Right atrium auricular region (tissue), 2 donors: ENCODE measurements at regions not wholly inside any gene's neighbourhood (a gene's known extent, or its start where the extent isn't known, plus 50 kb on each side); places are given as distances from the start of the nearest gene placed in this dataset.

Source experiments
- DNase-seq: peaks from one replicate; pipeline ENCODE4 v3.0.0-alpha.2; 2019; ENCODE audit warnings: low spot score
- H3K27ac ChIP-seq, 2 donors: fragments of 200-600 bp; sonication (generic); 1 replicate in 1 of 2; 2 replicates in 1 of 2; pipeline ENCODE4 v1.5.1; 2016 to 2019
- H3K27me3 ChIP-seq, 2 donors: fragments of 200-600 bp; sonication (generic); one replicate each; pipeline versions ENCODE4 v1.5.1 to v1.6.0; 2017 to 2019
- H3K36me3 ChIP-seq: fragments of 200-600 bp; sonication (generic); one replicate; pipeline ENCODE4 v1.5.1; 2016
- H3K4me1 ChIP-seq, 2 donors: fragments of 200-600 bp; sonication (generic); one replicate each; pipeline versions ENCODE4 v1.5.1 to v1.6.0; 2017 to 2019
- H3K4me3 ChIP-seq, 2 donors: fragments of 200-600 bp; sonication (generic); 1 replicate in 1 of 2; 2 replicates in 1 of 2; pipeline ENCODE4 v1.5.1; 2017 to 2019; ENCODE audit warnings: mild to moderate bottlenecking in 1 of 2, moderate library complexity in 1 of 2
- H3K9me3 ChIP-seq, 2 donors: fragments of 200-600 bp; sonication (generic); one replicate each; pipeline ENCODE4 v1.5.1; 2019
- CTCF ChIP-seq, 2 donors: fragments of 200-600 bp; sonication (generic); IDR thresholded peaks; one replicate each; pipeline ENCODE4 v1.5.1; 2019; ENCODE audit warnings: antibody characterized with exemption in 2 of 2

DNA sequence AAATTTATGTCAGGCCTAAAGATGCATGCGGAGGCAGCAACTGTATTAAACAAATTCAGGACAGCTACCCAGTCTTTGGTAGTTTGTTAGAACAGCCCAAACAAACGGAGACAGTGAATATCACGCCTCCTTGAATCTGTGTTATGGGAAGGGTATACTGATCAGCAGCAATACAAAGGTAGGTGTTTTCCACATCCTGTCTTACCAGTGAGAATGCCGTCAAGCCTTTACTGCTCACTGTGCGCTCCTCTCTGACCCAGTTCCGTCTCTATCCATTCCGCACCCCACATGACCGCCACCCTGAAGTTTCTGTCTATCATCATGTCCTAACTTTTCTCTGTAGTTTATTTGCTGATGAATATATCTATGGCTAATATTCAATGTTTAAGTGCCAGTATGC, 473.3 kb downstream of the LPIN1 start:
- Histone ChIP-seq H3K9me3 (peaks cover 0 to 13% of the 10 kb centered on the region in 2 donors), H3K4me3 (no peak overlapping the region), H3K27ac (no peak overlapping the region), H3K4me1 (no peaks in the 10 kb centered on the region), H3K36me3 (no peaks in the 10 kb centered on the region), H3K27me3 (no peaks in the 10 kb centered on the region)
- TF ChIP-seq CTCF (IDR thresholded peaks at IDR 0.05) = no peak
- DNase-seq = no peak

GRCh38 chr2:12221584-12221983, 475.2 kb downstream of the LPIN1 start:
- no peak for DNase-seq
- Histone ChIP-seq H3K27me3 (no peaks in the 10 kb centered on the region), H3K9me3 (peaks cover 0 to 13% of the 10 kb centered on the region in 2 donors), H3K27ac (no peak overlapping the region), H3K36me3 (no peaks in the 10 kb centered on the region), H3K4me1 (no peaks in the 10 kb centered on the region), H3K4me3 (no peak overlapping the region)
- no peak for TF ChIP-seq CTCF (IDR thresholded peaks at IDR 0.05)

DNA sequence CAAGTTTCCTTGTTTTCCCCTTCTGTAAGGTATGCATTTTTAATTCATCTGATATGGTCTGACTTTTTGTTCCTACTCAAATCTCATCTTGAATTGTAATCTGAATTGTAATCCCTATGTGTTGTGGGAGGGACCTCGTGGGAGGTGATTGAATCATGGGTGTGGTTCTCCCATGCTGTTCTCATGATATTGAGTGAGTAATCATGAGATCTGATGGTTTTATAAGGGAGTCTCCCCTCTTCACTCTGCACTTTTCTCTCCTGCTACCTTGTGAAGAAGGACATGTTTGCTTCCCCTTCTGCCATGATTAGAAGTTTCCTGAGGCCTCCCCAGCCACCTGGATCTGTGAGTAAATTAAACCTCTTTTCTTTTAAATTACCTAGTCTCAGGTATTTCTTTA, 476.1 kb downstream of the LPIN1 start:
- TF ChIP-seq CTCF (IDR thresholded peaks at IDR 0.05) = no peak
- no peak for DNase-seq
- Histone ChIP-seq H3K4me3 (no peak overlapping the region), H3K27me3 (no peaks in the 10 kb centered on the region), H3K27ac (no peak overlapping the region), H3K9me3 (peaks cover 0 to 13% of the 10 kb centered on the region in 2 donors), H3K36me3 (no peaks in the 10 kb centered on the region), H3K4me1 (no peaks in the 10 kb centered on the region)

- Histone ChIP-seq H3K36me3 (no peaks in the 10 kb centered on the region), H3K9me3 (peaks cover 0 to 13% of the 10 kb centered on the region in 2 donors), H3K27ac (no peak overlapping the region), H3K27me3 (no peaks in the 10 kb centered on the region), H3K4me1 (no peaks in the 10 kb centered on the region), H3K4me3 (no peak overlapping the region)
- no peak for DNase-seq
- TF ChIP-seq CTCF (IDR thresholded peaks at IDR 0.05) = no peak
Measured at GRCh38 chr2:12223732-12224131, 477.3 kb downstream of the LPIN1 start.

DNA sequence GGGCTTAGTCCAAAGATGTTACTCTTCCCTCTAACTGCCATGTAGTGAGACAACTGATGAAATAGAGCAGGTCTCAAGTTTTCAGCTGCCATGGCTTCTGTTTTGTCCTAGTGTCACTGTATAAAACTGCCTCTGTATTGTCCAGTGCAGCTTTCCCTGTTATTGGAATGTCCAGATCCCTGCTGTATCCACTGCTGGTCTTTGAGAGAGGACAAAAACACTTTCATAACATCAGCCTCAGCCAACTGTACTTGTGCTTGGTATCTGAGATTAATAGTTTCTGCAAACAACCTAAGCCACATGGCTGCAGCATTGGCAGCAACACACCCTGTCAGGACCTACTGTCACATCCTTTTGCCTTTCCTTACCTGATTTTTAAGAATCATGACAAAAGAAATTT, 480.2 kb downstream of the LPIN1 start:
- no peak for TF ChIP-seq CTCF (IDR thresholded peaks at IDR 0.05)
- H3K27ac ChIP-seq = no peak overlapping the region

GRCh38 chr2:12227941-12228608, 481.6 kb downstream of the LPIN1 start:
- Histone ChIP-seq H3K9me3 (peaks cover 0 to 10% of the 10 kb centered on the region in 2 donors), H3K4me1 (no peaks in the 10 kb centered on the region), H3K27ac (no peak overlapping the region), H3K27me3 (no peaks in the 10 kb centered on the region), H3K4me3 (no peak overlapping the region), H3K36me3 (no peaks in the 10 kb centered on the region)
- no peak for TF ChIP-seq CTCF (IDR thresholded peaks at IDR 0.05)
- no peak for DNase-seq

More for the DNA sequence above, 480.2 kb downstream of the LPIN1 start:
- no peaks in the 10 kb centered on the region for H3K4me1 ChIP-seq
- H3K27me3 ChIP-seq = no peaks in the 10 kb centered on the region
- peaks cover 0 to 13% of the 10 kb centered on the region in 2 donors for H3K9me3 ChIP-seq
- no peak overlapping the region for H3K4me3 ChIP-seq
- no peak for DNase-seq
- no peaks in the 10 kb centered on the region for H3K36me3 ChIP-seq
